GM12891 (cell line): ENCODE measurements at regions not wholly inside any gene's neighbourhood (a gene's known extent, or its start where the extent isn't known, plus 50 kb on each side); places are given as distances from the start of the nearest gene placed in this dataset.

ENCODE experiments used
- DNase-seq: peaks from one replicate; pipeline ENCODE4 v3.0.0; 2011; ENCODE audit warnings: low spot score; ENCODE audit not compliant: insufficient read length
- FAIRE-seq: peaks from 2 replicates; lab custom pipeline; 2011; peaks lifted over from hg19 to GRCh38; lab: Jason Lieb, UNC
- PAX5 ChIP-seq: IDR thresholded peaks from 2 replicates; pipeline ENCODE4 v1.6.1; 2011; ENCODE audit warnings: low read length, moderate library complexity, mild to moderate bottlenecking; ENCODE audit not compliant: insufficient read depth, severe bottlenecking
- POLR2A ChIP-seq: IDR thresholded peaks from 2 replicates; pipeline ENCODE4 v1.6.1; 2011; ENCODE audit warnings: low read depth, low read length, control low read depth
- POLR2AphosphoS5 ChIP-seq: IDR thresholded peaks from 2 replicates; pipeline ENCODE4 v1.6.1; 2011; ENCODE audit warnings: low read depth, low read length, control low read depth
- POU2F2 ChIP-seq: IDR thresholded peaks from 2 replicates; pipeline ENCODE4 v1.6.1; 2011; ENCODE audit warnings: low read depth, mild to moderate bottlenecking, control low read depth, low read length, moderate library complexity
- SPI1 ChIP-seq: IDR thresholded peaks from 2 replicates; pipeline ENCODE4 v1.6.1; 2011; ENCODE audit warnings: low read depth, low read length, control low read depth
- TAF1 ChIP-seq: IDR thresholded peaks from 2 replicates; pipeline ENCODE4 v1.6.1; 2011; ENCODE audit warnings: low read depth, low read length, control low read depth

DNA sequence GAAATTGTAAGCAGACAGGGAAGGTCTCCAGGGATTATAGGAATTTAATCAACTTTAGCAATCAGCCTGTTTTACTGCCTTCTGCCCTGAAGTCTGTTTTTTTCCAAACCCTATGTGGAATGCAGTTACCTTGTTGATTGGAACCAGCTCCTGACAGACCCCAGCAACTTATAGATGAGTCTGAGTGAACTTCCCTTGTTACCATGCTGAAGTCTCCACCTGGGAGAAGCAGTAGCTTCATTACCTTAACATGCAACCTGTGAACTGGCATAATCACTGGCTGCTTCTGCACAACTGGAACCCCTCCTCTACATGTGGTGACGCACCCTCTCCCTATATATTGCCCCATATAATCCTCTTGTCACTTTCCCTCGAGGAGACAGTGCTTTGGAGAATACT, 226.3 kb upstream of the SPOPL start:
- no peak for TF ChIP-seq POU2F2
- no peak for TF ChIP-seq PAX5
- no peak for TF ChIP-seq POLR2AphosphoS5
- TF ChIP-seq TAF1, result no peak
- TF ChIP-seq SPI1, result no peak
- TF ChIP-seq POLR2A, result no peak
- DNase-seq (no peak), FAIRE-seq (no peak)

DNA sequence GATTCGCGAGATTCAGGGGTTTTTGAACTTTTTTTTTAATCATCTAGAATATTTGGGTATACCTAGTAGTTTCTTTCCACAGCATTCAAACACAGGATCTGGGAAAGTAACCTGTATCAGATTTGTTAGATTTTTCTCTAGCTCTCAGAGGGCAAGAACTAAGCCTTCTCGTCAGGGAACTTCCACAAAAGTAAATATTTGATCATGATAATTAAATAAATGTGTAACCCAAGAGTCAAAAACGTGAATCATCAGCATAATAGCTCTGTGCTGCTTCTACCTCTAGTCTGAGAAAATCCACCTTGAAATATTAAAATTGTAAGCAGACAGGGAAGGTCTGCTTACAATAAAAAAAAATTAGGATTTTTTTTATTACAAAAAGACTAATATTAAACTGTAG, 225.7 kb upstream of the SPOPL start:
- TF ChIP-seq POU2F2 (no peak), POLR2A (no peak), PAX5 (no peak), TAF1 (no peak), POLR2AphosphoS5 (no peak), SPI1 (no peak)
- DNase-seq (no peak), FAIRE-seq (no peak)

DNA sequence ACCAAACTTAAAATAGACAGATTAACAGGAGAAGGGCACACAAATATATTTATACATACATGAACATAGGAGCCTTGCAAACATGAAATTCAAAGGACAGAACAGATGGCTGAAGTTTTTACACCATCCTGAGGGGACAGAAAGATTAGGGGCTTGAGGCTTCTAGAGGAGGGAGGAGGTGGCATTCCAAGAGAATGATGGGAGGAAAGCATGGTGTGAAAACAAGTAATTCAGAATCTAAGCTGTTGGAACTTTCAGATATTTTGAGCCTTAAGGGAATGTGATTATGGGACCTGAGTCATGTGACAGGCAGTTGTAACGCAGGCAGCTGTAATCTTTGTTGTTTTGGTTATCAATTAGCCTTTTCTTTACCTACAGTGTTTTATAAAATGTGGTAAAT, 225.2 kb upstream of the SPOPL start:
- TF ChIP-seq PAX5 (no peak), SPI1 (no peak), POU2F2 (no peak), TAF1 (no peak), POLR2A (no peak), POLR2AphosphoS5 (no peak)
- FAIRE-seq (no peak), DNase-seq (no peak)

DNA sequence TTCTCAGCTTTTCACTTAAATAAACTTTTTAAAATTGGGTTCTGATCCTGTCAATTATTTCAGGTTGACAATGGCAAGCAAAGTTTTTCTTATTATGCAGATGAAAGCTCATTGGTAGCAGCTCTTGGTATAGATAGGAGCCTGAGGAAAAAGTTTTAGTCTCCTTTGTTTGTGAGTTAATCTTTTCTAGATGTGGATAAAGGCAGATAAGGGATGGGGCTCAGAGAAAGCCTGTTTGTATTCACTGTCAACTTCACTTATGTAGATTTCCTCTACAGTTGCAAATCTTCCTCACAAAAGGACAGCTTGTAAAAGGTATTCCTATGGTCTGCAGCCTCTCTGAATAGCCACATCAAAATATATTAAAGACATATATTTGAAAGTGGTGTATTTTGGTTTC, 224.5 kb upstream of the SPOPL start:
- no peak for DNase-seq
- TF ChIP-seq POLR2AphosphoS5 (no peak), POU2F2 (no peak), POLR2A (no peak), SPI1 (no peak), TAF1 (no peak), PAX5 (no peak)
- no peak for FAIRE-seq

DNA sequence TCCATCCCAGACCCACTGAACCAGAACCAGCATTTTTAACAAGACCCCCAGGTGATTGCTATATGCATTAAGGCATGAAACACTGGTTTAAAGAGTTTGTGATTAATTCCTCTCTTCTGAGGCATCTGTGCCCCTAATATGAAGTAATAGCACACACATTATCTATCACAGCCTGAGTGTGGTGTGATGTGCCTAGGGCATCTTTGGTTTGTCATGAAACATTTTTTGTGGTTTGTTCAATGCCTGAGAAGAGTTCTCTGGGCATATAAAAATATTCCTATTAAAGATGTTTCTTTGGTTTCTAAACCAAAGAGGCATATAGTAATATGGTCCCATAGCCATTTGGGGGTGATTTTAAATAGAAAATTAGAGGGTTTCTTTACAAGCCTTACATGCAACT, 221.7 kb upstream of the SPOPL start:
- TF ChIP-seq TAF1 (no peak), PAX5 (no peak), POU2F2 (no peak), POLR2AphosphoS5 (no peak), POLR2A (no peak), SPI1 (no peak)
- no peak for FAIRE-seq
- DNase-seq, result no peak

DNA sequence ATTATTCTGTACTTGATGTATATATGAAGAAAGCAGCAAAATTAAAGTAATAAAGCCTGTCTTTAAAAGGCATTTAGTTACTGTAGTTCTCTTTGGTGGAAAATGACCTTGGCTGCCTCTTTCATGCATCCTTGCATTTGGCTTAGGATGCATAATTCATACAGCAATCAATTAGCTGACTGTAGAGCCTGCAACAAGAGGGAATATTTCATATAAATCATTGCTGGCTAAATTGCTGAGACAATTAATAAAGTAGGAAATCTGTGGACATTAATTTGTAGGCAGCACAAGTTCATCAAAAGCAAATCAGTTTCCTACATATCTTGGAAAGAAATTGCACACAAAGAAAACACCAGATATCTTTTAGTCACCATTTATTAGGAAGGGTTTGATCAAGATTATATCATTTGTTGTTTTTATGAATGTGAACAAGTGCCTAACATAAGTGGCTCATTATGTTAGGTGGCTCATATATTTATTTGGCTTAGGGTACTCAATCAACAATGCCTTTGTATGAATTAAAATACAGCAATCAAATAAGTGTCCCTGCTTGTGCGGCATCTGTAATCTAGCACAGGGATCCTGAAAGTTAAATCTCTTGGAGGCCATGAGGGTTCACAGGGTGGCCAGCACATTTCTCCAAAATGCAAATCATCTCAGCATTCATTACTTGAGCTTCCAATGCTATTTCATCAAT, 220.4 kb upstream of the SPOPL start:
- TF ChIP-seq SPI1 (no peak), POLR2AphosphoS5 (no peak), TAF1 (no peak), PAX5 (no peak), POU2F2 (no peak), POLR2A (no peak)
- DNase-seq, result no peak
- no peak for FAIRE-seq

DNA sequence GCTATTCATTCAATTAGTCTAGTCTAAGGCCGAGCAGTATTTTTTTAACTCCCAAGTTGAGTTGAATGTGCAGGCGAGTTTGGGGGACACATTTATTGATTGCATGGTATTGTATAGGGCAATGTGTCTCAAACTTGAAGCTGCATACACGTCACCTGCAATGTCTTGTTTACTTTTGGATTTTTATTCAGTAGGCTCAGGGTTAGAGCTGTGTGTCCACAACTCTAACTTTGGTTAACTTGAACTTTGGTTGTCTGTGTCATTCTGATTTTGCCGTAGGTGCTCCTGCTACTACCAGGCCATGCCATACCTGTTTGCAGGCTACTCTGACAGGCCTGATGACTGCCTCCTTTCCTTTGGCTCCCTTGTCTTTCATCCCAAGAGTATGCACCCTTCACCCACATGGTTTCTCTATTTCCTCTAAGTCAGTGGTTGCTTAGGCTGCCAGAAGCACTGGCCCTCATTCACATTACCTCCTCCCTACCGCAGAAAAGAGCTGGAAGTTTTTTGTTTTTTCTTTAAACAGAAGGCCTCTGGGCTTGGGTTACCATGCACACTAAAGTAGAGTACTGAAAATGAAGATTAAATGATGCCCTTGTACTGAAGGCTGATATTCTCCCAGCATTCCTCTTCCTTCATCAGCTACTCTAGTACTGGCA, 219.4 kb upstream of the SPOPL start:
- no peak for TF ChIP-seq POLR2AphosphoS5
- no peak for TF ChIP-seq SPI1
- TF ChIP-seq TAF1, result no peak
- no peak for TF ChIP-seq POLR2A
- TF ChIP-seq PAX5, result no peak
- TF ChIP-seq POU2F2, result no peak
- no peak for FAIRE-seq

DNA sequence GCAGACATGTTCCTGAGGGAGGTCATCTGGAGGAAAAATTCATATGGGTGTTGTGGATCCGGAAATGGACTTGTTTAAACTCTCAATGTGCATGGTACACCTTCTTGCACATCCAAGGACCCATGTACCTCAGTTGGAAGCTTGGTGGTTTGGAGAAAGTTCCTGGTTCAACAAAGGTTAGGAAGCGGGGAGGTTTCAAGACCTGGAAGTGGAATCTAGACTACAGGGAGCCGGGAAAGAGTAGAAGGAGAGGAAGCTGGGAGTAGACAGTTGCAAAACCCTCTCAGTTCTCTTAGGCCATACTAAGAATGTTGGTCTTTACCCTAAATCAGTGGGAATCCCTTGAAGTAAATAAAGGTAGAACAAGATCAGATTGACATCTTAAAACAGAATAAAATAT, 209.8 kb upstream of the SPOPL start:
- no peak for TF ChIP-seq POLR2A
- no peak for TF ChIP-seq PAX5
- TF ChIP-seq TAF1, result no peak
- TF ChIP-seq SPI1, result no peak
- no peak for TF ChIP-seq POU2F2
- no peak for TF ChIP-seq POLR2AphosphoS5
- FAIRE-seq (no peak), DNase-seq (no peak)

More for the DNA sequence above, 219.4 kb upstream of the SPOPL start:
- no peak for DNase-seq

- no peak for DNase-seq
- no peak for FAIRE-seq
- TF ChIP-seq POLR2A (no peak), PAX5 (no peak), SPI1 (no peak), POLR2AphosphoS5 (no peak), TAF1 (no peak), POU2F2 (no peak)
Measured at GRCh38 chr2:138293045-138293444, 208.5 kb upstream of the SPOPL start.

DNA sequence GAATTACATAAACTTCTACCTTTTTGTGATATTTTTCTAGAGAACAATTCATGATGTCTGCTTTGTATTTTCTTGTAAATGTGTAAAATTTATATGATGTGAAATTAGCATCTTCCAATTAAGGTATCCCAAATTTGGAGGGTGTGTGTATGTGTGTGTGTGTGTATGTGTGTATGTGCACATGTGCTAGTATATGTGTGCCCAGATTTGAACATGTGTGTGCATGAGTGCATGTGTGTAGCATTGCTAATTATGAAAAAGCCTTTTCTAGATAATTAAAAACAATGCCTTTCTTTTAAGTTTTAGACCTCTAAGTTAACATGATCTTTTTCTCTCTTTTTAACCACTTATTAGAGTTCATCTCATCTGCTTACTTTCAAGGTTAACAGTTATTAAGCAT, 208.0 kb upstream of the SPOPL start:
- FAIRE-seq (peak; percentile 16), DNase-seq (no peak)
- TF ChIP-seq SPI1 (no peak), POU2F2 (no peak), TAF1 (no peak), PAX5 (no peak), POLR2A (no peak), POLR2AphosphoS5 (no peak)
